Iris pigment epithelial cell (primary cell): ENCODE measurements at regions not wholly inside any gene's neighbourhood (a gene's known extent, or its start where the extent isn't known, plus 50 kb on each side); places are given as distances from the start of the nearest gene placed in this dataset.
"Not testable (repeated sequence)": the region's sequence is repeated elsewhere in the genome, so short reads cannot be mapped to it uniquely, and the experiment has no call there.

Experiments
- DNase-seq: peaks from one replicate; pipeline ENCODE4 v3.0.0-alpha.2; 2011; ENCODE audit warnings: low read depth

- no peak for DNase-seq
These were observed 180.2 kb upstream of the RAB6C start for GRCh38 chr2:129799036-129799958.

- DNase-seq = no peak
These were observed 179.2 kb upstream of the RAB6C start for GRCh38 chr2:129800285-129800684.

- no peak for DNase-seq
These were observed 178.8 kb upstream of the RAB6C start for GRCh38 chr2:129800686-129801085.

- no peak for DNase-seq
These were observed 177.9 kb upstream of the RAB6C start for GRCh38 chr2:129801575-129801974.

GRCh38 chr2:129802290-129802689 lies 177.2 kb upstream of the RAB6C start:
- no peak for DNase-seq

- no peak for DNase-seq
These were observed 176.4 kb upstream of the RAB6C start for GRCh38 chr2:129803032-129803431.

- no peak for DNase-seq
These were observed 175.6 kb upstream of the RAB6C start for GRCh38 chr2:129803871-129804270.

- no peak for DNase-seq
These were observed 173.6 kb upstream of the RAB6C start for GRCh38 chr2:129805899-129806298.

- DNase-seq = no peak
These were observed 173.1 kb upstream of the RAB6C start for GRCh38 chr2:129806317-129806716.

GRCh38 chr2:129806990-129807389 lies 172.5 kb upstream of the RAB6C start:
- DNase-seq = no peak

- DNase-seq = not testable (repeated sequence)
These were observed 171.7 kb upstream of the RAB6C start for GRCh38 chr2:129807642-129808338.

GRCh38 chr2:129810521-129810920 lies 168.9 kb upstream of the RAB6C start:
- no peak for DNase-seq

GRCh38 chr2:129812071-129812470 lies 167.4 kb upstream of the RAB6C start:
- DNase-seq = no peak

GRCh38 chr2:129812654-129813053 lies 166.8 kb upstream of the RAB6C start:
- no peak for DNase-seq

GRCh38 chr2:129813404-129813803 lies 166.1 kb upstream of the RAB6C start:
- no peak for DNase-seq

GRCh38 chr2:129816813-129817574 lies 162.5 kb upstream of the RAB6C start:
- DNase-seq = no peak

- DNase-seq = no peak
These were observed 159.6 kb upstream of the RAB6C start for GRCh38 chr2:129819855-129820254.

GRCh38 chr2:129820908-129821307 lies 158.6 kb upstream of the RAB6C start:
- DNase-seq = no peak

GRCh38 chr2:129821445-129821844 lies 158.0 kb upstream of the RAB6C start:
- DNase-seq = no peak

GRCh38 chr2:129823044-129823443 lies 156.4 kb upstream of the RAB6C start:
- DNase-seq = no peak

GRCh38 chr2:129827311-129828090 lies 152.0 kb upstream of the RAB6C start:
- no peak for DNase-seq

- DNase-seq = no peak
These were observed 150.7 kb upstream of the RAB6C start for GRCh38 chr2:129828792-129829191.
